GM19455 (cell line): ENCODE measurements at regions not wholly inside any gene's neighbourhood (a gene's known extent, or its start where the extent isn't known, plus 50 kb on each side); places are given as distances from the start of the nearest gene placed in this dataset.

Experiments
- ATAC-seq: cut with Tn5 transposase; IDR thresholded peaks from one replicate; pipeline ENCODE4 v1.9.1; 2021; ENCODE audit not compliant: unreplicated experiment

- ATAC-seq = no peak
Observed at GRCh38 chr2:5119046-5119445, 573.1 kb upstream of the SOX11 start.

- ATAC-seq = no peak
Observed at GRCh38 chr2:5121121-5121520, 571.1 kb upstream of the SOX11 start.

GRCh38 chr2:5121642-5122041 is 570.5 kb upstream of the SOX11 start:
- ATAC-seq = no peak

- ATAC-seq = no peak
Observed at GRCh38 chr2:5123582-5124196, 568.5 kb upstream of the SOX11 start.

- ATAC-seq = no peak
Observed at GRCh38 chr2:5125017-5125730, 567.0 kb upstream of the SOX11 start.

- ATAC-seq = no peak
Observed at GRCh38 chr2:5132281-5132680, 559.9 kb upstream of the SOX11 start.

GRCh38 chr2:5140347-5140746 is 551.8 kb upstream of the SOX11 start:
- no peak for ATAC-seq

GRCh38 chr2:5144159-5144558 is 548.0 kb upstream of the SOX11 start:
- ATAC-seq = no peak

- no peak for ATAC-seq
Observed at GRCh38 chr2:5145053-5145452, 547.1 kb upstream of the SOX11 start.

- no peak for ATAC-seq
Observed at GRCh38 chr2:5145801-5146200, 546.4 kb upstream of the SOX11 start.

GRCh38 chr2:5148392-5149085 is 543.6 kb upstream of the SOX11 start:
- ATAC-seq = no peak

GRCh38 chr2:5150871-5151270 is 541.3 kb upstream of the SOX11 start:
- ATAC-seq = no peak

- ATAC-seq = no peak
Observed at GRCh38 chr2:5164776-5165525, 527.2 kb upstream of the SOX11 start.

- ATAC-seq = no peak
Observed at GRCh38 chr2:5172923-5173322, 519.3 kb upstream of the SOX11 start.

- no peak for ATAC-seq
Observed at GRCh38 chr2:5173876-5174535, 518.2 kb upstream of the SOX11 start.

GRCh38 chr2:5175231-5175630 is 517.0 kb upstream of the SOX11 start:
- ATAC-seq = no peak

- ATAC-seq = no peak
Observed at GRCh38 chr2:5176764-5177163, 515.4 kb upstream of the SOX11 start.

- no peak for ATAC-seq
Observed at GRCh38 chr2:5183031-5183430, 509.2 kb upstream of the SOX11 start.

GRCh38 chr2:5187283-5187682 is 504.9 kb upstream of the SOX11 start:
- ATAC-seq = no peak

- no peak for ATAC-seq
Observed at GRCh38 chr2:5188636-5189035, 503.5 kb upstream of the SOX11 start.

- no peak for ATAC-seq
Observed at GRCh38 chr2:5190023-5190422, 502.2 kb upstream of the SOX11 start.
